Fibroblast of skin of left biceps (primary cell): ENCODE measurements at regions not wholly inside any gene's neighbourhood (a gene's known extent, or its start where the extent isn't known, plus 50 kb on each side); places are given as distances from the start of the nearest gene placed in this dataset.
"Not testable (repeated sequence)": the region's sequence is repeated elsewhere in the genome, so short reads cannot be mapped to it uniquely, and the experiment has no call there.

Source experiments
- DNase-seq, 2 experiments: peaks; one replicate each; pipeline ENCODE4 v3.0.0-alpha.2; 2013; ENCODE audit warnings: low read depth in 2 of 2

DNA sequence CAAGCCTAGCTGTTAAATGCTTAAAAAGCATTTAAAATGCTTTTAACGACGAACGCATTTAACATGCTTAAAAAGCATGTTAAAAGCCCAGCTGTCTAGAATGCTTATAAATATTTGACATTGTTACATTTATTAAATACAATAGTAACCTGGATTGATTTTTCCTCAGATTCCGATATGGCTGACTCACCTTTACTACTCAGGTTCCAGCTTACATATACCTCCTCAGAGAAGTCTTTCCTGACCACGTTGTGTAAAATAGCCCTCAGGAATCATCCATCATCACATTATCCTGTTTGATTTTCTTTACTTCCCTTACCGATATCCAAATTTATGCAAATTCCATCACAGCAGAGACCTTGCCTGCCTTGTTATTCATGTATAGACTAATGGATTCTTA lies 51.4 kb downstream of the SLC41A2 start:
- DNase-seq: no peak

DNA sequence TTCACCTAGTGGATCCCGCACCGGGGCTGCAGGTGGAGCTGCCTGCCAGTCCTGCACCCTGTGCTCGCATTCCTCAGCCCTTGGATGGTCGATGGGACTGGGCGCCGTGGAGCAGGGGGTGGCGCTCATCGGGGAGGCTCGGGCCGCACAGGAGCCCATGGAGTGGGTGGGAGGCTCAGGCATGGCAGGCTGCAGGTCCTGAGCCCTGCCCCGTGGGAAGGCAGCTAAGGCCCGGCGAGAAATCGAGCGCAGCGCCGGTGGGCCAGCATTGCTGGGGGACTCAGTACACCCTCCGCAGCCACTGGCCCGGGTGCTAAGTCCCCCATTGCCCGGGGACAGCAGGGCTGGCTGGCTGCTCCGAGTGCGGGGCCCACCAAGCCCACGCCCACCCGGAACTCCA lies 52.6 kb downstream of the SLC41A2 start:
- not testable (repeated sequence) for DNase-seq

DNA sequence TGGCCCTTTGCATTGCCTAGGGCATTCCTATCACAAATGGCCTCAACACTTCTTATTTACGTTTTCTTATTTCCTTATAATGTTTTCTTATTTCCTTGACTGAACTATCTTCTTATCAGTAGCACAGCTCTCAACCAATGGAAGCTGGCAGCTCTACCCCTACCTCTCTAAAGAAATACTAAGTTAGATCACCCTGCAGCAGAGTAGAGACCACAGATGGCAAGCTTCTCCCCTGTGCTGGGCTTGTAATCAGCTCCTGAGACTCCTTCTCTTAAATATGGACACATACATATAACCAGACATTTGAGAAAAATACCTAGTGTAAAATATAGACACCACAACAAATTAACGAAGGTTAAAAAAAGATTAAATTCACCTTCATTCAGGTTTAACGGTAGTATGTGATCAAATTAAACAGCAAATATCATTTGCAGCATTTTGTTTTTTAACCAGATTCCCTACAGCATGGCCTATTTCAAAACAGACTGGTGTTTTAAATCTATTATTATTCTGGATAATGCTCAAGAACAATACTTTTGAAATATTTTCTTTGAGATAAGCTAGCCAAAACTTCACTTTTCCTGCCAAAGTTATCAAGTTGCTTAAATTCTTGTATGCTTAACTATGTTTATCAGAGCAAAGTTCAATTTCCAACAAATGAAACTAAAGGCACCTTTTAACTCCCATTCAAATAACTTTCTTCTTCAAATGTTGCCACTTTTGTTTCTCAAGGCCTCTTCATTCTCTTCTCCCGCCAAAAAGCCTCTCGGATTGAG lies 54.3 kb downstream of the SLC41A2 start:
- DNase-seq: no peak

DNA sequence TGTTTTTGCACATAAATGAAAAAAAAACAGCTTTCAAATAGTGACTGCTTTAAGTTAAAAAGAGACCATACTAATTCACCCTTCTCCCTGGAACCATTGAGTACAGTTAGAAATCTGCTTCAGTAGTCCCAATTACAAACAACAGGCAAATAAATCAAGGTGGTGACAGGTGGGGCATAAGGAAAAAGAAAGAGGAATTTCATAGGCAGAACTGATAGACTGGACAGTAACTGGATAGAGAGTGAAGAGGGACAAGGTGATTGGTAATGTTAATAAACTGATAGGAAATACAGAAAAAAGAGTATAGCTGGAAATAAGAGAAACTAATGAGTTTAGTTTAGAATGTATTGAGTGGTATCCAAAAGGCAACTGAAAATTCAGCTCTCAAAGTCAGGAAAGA lies 56.0 kb downstream of the SLC41A2 start:
- no peak for DNase-seq

DNA sequence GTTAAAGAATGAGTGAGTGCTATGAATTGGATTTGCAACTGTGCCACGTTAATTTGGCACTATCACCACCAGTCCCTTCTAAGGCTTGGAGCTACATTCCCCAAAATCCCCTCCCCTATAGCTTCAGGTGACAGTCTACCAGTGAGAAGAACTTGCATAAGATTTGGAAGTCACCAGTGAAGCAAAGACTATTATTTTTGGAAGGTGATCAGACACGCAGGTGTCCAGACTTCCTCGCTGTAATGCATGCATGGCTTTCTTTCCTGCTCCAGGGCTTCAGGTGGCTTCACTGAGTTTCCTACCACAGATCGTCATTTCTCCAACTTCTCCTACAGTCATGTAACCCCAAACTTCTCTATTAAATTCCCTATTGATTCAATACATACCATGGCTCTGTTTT lies 61.4 kb downstream of the SLC41A2 start:
- DNase-seq: no peak

DNA sequence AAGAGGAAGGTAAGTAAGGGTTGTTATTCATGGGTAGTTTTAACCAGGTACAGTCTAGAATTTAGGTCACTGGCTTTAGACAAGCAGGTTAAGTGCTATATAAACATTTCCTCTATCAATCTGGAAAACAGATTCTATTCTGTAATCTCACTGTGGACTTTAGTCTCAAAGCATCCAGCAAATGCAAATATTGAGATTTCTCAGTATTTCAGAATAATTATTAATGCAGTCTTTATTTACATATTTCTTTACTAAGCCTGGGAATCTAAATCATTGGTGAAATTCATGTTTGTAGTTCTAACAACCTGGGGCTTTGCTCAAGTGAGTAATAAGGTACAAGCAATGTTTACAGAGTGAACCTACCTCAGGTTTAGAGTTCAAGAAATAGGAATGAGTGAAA lies 61.9 kb downstream of the SLC41A2 start:
- DNase-seq: no peak

DNA sequence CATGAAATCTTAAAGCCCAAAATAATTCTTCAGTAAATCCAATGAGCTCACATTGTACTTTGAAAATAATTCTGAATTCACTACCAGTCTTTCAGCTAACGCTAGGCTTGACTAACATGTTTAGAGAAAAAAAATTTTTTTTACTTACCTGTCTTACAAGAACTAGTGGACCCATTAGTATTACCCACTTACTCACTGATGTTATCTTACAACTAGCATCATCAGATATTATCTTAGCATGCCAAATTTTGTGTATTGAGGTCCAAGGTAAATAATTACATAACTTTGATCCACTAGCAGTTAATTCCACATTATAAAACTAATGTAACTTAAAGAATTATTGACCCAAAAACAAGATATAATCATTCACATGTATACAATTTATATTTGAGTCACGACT lies 62.7 kb downstream of the SLC41A2 start:
- DNase-seq: no peak

DNA sequence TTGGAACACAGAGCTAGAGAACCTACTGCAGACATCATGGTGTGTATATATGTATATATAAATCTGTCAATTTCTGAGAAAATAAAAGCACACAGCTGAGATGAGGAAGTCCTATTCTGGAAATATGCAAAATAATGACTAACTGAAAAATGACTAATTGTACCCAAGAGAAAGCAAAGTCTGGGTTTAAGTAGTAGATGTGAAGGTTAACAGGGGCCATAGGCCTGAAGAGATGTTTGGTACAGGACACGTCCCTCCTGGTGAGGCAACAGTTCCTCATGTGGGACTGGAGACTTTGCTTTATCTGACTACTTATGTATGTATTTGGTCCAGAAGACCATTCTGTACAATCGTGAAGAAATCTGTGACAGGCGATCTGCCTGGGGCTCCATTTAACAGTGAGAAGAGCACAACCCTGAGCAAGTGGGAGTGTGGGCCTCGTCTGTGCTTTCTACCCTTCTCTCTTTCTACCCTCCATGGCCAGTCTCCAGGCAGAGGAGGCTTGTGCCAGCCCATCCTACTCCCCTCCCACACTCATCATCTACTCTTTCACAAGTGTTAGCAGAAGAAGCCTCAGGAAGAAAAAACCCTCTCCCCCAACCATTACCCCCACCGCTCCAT lies 67.5 kb downstream of the SLC41A2 start:
- no peak for DNase-seq

DNA sequence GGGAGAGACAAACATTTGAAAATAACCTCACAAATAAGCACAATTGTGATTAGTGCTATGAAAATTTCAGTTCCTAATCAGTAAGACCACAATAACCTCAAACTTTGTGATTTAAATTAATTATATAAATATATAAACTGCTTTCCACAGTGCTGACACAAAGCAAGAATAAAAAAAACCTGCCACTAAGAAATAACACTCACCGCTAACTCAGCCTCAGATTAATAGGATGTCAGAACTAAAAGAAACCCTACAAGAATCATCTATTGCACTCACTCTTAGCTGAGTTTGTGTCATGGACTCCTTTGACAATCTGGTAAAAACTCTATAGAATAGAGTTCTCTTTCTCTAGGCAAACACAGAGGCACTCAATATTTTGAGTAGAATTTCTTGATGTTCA lies 68.4 kb downstream of the SLC41A2 start:
- no peak for DNase-seq

DNA sequence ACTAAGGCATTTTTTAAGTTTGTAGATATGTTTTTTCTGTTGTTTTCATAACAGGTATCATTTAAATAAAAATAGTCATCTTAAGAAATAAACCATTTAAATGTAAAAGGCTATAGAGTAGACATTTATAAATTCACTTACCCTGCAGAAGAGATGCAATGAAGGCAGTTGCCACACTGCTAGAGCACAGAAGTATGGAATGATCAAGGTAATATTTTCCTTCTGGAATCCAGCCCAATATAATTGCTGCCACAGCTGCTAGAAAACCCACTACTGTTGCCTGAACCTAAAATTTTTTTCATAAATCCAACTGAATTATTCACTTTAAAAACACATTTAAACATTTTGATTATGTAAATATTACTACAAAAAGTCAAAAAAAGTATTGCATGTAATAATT lies 69.2 kb downstream of the SLC41A2 start:
- no peak for DNase-seq

DNA sequence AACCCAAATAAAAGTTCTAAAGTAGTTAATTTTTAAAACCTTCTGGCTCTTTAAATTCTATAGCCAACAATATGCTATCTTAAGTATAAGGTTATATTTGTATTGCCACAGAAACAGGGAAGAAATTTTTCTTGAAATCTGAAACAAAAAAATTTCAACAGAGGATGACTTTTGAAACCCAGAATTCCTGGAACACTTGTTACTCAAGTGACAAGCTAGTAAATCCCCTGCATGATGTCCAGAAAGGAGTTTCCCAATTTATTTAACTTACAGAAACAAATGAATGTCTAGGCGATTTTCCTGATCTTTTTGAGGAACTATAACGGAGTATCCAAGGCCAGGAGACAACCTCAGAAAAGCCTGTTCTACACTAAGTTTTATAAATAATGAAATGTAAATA lies 69.6 kb downstream of the SLC41A2 start:
- DNase-seq: no peak

DNA sequence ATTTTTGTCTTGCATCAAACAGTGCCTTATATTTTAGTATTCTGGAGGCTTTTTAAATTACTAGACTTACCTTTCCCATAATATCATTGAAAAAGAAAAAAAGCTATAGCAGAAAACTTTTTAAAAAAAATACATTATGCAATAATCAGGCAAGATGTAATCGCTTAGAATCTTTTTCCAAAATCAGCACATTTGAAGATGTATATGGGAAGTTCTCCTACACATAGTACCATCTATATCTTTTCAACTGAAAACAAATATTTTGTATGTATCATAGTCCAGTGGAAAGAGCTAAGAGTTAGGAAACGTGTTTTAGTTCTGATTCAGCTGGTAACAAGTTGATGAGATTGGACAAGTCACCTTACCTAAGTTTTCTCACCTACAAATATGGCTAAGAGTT lies 70.6 kb downstream of the SLC41A2 start:
- DNase-seq: no peak

DNA sequence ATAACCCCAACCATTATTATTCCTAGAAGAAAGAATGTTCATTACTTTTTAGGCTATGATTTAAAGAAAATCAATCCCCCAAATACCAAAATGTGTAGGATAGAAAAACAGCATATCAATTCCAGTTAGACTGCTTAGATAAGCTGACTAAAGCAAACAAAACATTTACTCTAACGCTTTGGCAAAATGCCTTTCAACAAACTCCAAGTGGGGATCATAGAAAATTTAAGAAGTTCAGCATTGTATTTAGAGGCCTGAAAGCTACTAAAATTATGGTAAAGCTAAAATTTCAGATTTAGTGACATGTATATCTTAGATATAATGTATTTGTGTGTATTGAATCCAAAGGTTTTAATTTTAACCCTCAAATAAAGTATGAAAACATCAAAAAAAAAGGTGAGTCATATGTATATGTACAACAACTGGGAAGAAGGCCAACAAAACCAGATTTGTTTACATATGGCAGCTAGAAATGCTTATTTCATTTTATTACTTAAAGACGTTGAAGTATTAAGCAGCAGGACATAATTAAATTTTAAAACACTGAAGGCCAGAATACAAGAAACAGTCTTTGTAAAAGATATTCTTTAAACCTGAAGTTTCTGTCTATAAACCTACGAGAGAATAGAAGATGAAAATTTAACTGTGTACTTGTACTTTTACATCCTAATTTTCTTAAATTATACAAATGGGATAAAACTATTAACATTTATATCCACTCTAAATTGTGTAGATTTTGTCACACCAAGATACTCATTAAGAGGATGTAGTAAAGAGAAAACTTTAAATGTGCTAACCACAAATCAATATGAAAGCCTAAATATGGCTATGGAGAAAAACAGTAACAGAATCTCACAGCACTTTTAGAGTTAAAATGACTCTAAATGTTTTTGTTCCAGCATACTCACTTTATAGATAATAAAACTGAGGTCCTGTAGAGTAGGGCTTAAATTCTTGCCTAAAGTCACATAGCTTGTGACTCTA lies 71.4 kb downstream of the SLC41A2 start:
- DNase-seq: no peak

DNA sequence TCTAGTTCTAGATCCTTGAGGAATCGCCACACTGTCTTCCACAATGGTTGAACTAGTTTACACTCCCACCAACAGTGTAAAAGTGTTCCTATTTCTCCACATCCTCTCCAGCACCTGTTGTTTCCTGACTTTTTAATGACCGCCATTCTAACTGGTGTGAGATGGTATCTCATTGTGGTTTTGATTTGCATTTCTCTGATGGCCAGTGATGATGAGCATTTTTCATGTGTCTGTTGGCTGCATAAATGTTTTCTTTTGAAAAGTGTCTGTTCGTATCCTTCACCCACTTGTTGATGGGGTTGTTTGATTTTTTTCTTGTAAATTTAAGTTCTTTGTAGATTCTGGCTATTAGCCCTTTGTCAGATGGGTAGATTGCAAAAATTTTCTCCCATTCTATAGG lies 79.2 kb downstream of the SLC41A2 start:
- not testable (repeated sequence) for DNase-seq

DNA sequence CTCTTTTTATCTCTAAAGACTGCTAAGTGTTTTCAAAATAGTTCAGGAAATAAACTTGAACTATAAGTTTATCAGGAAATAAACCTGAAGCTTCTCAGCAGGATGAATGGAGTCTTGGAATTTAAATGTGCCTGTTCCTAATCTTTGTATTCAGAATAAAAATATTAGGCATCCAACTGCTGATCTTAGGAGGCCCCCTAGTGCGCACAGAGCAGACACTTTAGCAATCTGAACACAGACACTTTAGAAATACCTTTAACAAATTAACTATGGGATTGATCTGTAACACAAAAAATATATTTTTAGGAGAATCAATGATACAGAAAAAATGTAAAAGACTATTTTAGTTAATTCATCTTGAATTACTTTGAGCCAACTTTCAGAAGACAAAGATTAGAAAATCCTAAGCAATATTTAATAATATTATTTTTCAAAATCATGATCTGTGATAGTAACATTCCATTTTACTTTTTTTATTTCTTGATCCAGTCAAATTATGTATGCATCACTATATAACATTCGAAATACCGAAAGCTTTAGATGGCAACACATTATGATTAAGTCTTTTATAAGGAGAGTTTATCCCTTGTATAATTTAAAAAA lies 80.9 kb downstream of the SLC41A2 start:
- peak; percentile 16 to 40 for DNase-seq

DNA sequence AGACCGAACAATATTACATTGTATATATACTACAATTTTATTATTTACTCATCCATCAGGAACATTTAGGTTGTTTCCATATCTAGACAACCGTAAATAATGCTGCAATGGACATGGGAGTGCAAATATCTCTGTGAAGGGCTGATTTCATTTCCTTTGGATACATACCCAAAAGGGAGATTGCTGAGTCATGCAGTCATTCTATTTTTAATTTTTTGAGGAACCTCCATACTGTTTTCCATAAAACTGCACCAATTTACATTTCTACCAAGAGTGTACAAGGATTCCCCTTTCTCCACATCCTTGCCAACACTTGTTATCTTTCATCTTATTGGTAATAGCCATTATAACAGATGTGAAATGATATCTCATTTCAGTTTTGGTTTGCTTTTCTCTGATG lies 84.7 kb downstream of the SLC41A2 start:
- DNase-seq: no peak

DNA sequence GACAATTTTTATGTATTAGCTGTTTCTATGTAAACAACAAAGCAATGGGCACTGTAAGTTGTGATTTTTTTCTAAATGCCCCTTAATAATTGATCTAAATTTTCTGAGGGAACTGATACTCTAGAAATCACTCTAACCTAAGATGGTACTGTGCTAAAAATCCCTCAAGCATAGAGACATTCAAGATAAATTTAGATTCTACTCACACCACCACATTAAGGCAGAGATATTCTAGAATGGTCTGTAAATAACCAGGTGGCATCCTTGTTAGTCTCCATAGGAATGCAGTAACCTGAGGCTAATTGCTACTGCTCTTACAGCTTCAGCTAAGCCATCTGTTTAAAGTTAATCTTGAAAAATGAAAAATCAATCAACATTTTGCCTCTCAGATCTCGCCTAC lies 87.3 kb downstream of the SLC41A2 start:
- no peak for DNase-seq

DNA sequence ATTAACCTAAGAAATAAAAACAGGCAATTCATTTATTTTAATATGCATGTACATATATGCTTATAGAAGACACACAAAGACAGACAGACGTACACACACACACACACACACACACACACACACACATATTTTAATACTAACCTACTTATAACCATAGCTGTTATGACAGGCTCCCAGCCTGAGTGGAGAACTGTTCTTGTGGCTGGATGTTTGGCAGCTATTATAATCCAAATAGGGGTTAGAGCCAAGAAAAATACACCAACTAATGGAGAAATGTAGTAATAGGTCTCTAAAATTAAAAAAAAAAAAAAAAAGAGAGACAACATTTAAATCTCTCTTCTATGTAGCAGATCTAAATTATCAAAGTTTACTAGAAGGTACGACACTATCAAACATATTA lies 91.8 kb downstream of the SLC41A2 start:
- peak; percentile 59 to 60 for DNase-seq

DNA sequence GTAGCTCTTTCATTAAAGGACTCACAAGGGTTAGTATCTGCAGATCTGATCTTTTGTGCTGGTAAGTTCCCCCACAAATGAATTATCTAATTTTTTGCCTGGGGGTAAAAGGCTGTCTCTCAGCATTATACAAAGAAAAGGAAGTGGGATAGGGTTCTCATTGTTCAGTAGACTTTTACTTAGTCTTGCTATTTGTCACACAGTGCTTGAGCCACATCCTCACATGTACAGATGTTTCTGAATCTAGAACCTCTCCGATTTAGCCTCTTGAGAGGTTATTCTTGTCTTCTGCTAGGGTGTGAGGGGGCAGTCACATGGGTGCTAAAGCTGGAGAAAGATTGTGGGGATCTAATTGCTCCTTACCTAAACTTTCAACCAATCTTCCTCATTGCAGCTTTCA lies 93.0 kb downstream of the SLC41A2 start:
- DNase-seq: no peak

DNA sequence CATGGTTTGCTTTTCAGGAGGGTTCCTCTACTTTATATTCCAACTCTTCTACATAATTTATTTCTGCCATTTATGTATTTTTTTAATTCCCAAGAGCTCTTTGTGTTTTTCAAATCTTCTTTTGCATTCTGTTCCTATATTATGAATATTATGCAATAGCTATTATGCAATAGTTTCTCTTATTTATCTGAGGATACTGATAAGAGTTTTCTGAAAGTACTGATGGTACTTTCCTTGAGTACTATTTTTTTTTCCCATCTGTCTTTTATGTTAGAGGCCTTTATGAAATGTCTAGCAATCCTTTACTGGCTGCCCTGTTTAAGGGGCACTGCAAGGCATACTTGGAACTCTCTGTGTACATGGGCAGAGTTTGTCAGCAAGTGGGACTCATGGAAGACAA lies 93.4 kb downstream of the SLC41A2 start:
- no peak for DNase-seq

DNA sequence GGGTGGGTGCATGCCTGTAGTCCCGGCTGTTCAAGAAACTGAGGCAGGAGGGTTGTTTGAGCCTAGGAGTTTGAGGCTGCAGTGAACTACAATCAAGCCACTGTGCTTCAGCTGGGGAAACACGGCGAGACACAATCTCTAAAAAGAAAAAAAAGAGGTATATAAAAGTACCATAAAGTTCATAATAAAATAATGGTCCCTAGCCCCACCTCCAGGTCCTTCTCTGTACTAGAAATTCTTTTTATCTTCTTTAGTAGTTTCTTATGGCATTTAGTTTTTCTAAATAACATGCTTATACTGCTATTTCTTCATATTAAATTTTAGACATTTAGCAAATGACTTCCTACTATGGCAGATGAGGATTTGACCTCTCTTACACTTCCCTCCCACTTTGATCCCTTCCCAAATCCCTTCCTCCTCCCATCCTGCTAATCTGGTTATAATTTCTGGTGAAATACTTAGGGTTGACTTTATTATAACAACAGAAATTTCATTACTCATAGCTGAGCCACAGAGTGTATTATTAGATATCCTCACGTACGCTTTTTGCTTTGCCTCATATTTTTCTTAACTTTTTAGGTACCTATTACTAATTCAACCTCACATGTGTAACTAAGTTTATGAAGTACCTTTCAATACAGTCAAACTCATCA lies 94.7 kb downstream of the SLC41A2 start:
- peak; percentile 68 to 72 for DNase-seq
